ENCODE measurements at regions not wholly inside any gene's neighbourhood (a gene's known extent, or its start where the extent isn't known, plus 50 kb on each side); places are given as distances from the start of the nearest gene placed in this dataset.

DNA sequence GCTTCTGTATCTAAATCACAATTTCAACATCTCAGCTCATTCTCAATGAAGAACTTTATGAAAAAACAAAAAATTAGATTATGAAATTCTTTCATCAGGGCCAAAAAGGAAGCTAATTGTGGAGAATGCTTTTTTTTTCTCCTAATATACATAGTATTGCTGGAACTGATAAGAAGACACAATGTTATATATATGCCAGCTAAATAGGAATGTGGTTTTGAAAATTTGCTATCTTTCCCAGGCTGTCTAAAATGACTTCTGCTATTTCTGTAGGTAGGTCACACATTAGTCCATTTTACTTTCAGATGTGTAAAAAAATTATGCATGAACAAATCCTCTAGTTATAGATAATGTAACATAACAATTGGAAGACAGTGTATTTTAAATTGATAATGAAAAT, 732.9 kb downstream of the RWDD3 start:
- Histone ChIP-seq H3K36me3 (no peaks in the 10 kb centered on the region), H3K9me3 (no peaks in the 10 kb centered on the region), H3K4me3 (ENCODE audit: low read depth, low read length) (no peak overlapping the region), H3K27me3 (no peaks in the 10 kb centered on the region), H3K4me1 (no peaks in the 10 kb centered on the region)
- TF ChIP-seq, protein P1, sequence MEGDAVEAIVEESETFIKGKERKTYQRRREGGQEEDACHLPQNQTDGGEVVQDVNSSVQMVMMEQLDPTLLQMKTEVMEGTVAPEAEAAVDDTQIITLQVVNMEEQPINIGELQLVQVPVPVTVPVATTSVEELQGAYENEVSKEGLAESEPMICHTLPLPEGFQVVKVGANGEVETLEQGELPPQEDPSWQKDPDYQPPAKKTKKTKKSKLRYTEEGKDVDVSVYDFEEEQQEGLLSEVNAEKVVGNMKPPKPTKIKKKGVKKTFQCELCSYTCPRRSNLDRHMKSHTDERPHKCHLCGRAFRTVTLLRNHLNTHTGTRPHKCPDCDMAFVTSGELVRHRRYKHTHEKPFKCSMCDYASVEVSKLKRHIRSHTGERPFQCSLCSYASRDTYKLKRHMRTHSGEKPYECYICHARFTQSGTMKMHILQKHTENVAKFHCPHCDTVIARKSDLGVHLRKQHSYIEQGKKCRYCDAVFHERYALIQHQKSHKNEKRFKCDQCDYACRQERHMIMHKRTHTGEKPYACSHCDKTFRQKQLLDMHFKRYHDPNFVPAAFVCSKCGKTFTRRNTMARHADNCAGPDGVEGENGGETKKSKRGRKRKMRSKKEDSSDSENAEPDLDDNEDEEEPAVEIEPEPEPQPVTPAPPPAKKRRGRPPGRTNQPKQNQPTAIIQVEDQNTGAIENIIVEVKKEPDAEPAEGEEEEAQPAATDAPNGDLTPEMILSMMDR (IDR thresholded peaks at IDR 0.05; ENCODE audit: low read depth, low read length) = no peak
- DNase-seq = no peak

DNA sequence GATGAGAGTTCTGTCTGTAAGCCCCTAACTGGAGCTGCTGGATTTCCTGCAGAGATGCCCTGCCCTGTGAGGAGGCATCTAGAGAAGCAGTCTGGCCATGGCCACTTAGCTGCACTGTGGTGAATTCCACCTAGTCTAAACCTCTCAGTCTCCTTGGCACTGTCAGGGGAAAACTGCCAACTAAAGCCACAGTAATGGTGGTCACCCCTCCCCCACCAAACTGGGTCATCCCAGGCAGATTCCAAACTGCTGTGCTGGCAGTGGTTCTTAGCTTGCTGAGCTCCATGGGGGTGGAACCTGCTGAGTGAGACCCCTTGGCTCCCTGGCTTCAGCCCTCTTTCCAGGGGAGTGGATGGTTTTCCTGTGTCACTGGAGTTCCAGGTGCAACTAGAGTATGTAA, 740.6 kb downstream of the RWDD3 start:
- TF ChIP-seq, protein P1 (IDR thresholded peaks at IDR 0.05; ENCODE audit: low read depth, low read length) = no peak
- H3K4me3 ChIP-seq (ENCODE audit: low read depth, low read length) = no peak overlapping the region
- H3K36me3 ChIP-seq = no peaks in the 10 kb centered on the region
- H3K4me1 ChIP-seq = no peaks in the 10 kb centered on the region
- no peaks in the 10 kb centered on the region for H3K27me3 ChIP-seq
- no peak for DNase-seq
- H3K9me3 ChIP-seq = no peaks in the 10 kb centered on the region

DNA sequence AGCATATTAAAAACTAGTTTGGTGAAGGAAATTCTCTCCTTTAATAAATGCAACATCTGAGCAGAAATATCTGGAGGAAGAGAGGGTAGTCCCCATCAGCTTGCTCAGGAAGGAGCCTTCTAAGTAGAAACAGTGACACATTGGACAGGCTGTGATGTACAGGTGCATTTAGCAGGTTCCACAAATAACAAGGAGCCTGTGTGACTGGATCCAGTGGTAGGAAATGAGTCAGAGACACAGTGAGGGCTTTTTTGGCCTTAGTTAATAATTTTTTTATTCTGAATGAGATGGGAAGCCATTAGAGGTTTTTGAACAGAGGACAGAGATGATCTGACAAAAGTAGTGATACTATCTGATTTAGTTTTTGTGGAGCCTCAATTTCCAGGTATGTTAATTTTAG, 738.9 kb upstream of the PTBP2 start:
- no peaks in the 10 kb centered on the region for H3K27me3 ChIP-seq
- no peak overlapping the region for H3K4me3 ChIP-seq (ENCODE audit: low read depth, low read length)
- no peaks in the 10 kb centered on the region for H3K9me3 ChIP-seq
- TF ChIP-seq, protein P1 (IDR thresholded peaks at IDR 0.05; ENCODE audit: low read depth, low read length) = no peak
- peaks cover 12% of the 10 kb centered on the region for H3K4me1 ChIP-seq
- H3K36me3 ChIP-seq = no peaks in the 10 kb centered on the region
- no peak for DNase-seq

DNA sequence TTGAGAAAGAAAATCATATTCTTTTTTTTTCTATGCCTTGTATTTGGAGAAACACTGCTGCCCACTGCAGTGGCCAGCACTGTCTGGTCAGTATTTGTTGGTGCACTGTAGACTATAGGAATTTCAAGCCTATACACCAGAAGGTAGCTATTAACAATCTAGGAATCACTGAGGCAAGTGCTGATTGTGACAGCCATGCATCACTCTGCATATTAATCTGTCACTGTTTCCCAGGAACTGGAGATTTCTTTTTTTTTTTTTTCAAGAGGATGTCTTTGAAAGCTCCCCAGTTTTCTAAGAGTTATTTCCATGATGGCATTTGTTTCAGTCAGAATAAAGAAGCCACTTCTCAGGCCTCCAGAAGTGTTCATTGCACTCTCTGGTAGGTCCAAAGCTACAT, 737.8 kb upstream of the PTBP2 start:
- DNase-seq = no peak
- H3K4me3 ChIP-seq (ENCODE audit: low read depth, low read length) = no peak overlapping the region
- no peaks in the 10 kb centered on the region for H3K36me3 ChIP-seq
- TF ChIP-seq, protein P1 (IDR thresholded peaks at IDR 0.05; ENCODE audit: low read depth, low read length) = no peak
- peaks cover 12% of the 10 kb centered on the region for H3K4me1 ChIP-seq
- H3K9me3 ChIP-seq = no peaks in the 10 kb centered on the region
- no peaks in the 10 kb centered on the region for H3K27me3 ChIP-seq

DNA sequence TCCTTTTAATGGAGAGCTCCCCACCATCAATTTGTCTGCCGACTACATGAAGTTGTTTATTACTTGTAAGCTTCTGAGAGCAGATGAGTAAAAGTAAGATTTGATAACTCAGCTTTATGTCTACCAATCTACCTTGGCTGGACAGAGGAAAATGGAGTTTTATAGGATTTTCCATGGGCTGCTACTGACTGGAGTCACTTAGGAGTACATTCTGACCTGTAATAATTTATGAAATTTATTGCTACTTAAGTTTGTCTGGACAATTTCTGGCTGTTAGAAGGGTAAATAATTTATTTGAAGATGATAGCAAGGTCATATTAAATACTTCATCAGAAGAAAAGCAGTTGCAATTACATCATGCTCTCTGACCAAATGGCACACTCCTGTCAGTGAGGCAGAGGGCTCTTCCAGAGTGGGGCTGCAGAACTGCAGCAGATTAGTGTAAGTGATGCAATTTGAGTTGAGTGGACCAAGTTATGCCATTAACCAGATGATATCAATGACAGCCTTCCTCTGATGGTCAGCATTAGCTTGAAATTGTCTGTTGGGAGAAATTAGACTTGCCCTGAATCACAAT, 736.7 kb upstream of the PTBP2 start:
- peak; percentile 62 for DNase-seq
- TF ChIP-seq, protein P1 (IDR thresholded peaks at IDR 0.05; ENCODE audit: low read depth, low read length) = no peak

DNA sequence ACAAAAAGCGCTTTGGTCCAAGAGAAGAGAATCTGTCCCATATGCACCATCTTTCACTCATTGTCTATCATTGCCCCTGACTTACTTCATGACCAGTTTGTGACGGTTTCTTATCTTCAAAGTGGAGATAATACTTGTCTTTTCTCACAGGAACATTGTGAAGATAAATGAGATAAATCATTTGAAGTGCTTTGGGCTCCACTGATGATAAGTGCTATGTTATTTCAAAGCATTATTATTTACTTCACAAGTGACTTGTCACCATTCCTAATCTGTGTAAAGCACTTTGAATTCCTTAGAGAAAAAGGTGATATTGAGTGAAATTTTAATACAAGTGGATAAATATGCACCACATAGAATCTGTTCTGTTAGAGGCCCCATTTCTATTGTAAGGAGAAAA, 731.6 kb upstream of the PTBP2 start:
- Histone ChIP-seq H3K36me3 (no peaks in the 10 kb centered on the region), H3K4me1 (peaks cover 6% of the 10 kb centered on the region; the same call in 1 of the 2 replicates), H3K9me3 (no peaks in the 10 kb centered on the region), H3K4me3 (ENCODE audit: low read depth, low read length) (no peak overlapping the region), H3K27me3 (no peaks in the 10 kb centered on the region)
- TF ChIP-seq, protein P1 (IDR thresholded peaks at IDR 0.05; ENCODE audit: low read depth, low read length) = no peak
- DNase-seq = no peak

More for the DNA sequence above, 736.7 kb upstream of the PTBP2 start:
- Histone ChIP-seq H3K9me3 (no peaks in the 10 kb centered on the region), H3K4me1 (peaks cover 12% of the 10 kb centered on the region), H3K27me3 (no peaks in the 10 kb centered on the region), H3K4me3 (ENCODE audit: low read depth, low read length) (no peak overlapping the region), H3K36me3 (no peaks in the 10 kb centered on the region)
